PC-9 (cell line): ENCODE measurements at regions not wholly inside any gene's neighbourhood (a gene's known extent, or its start where the extent isn't known, plus 50 kb on each side); places are given as distances from the start of the nearest gene placed in this dataset.

Experiments
- BruUV-seq: library from RNA; stranded (reverse); fragments of 400-500 nt; replicated peaks from 2 replicates; lab custom pipeline; 2021; lab: Mats Ljungman, UMichigan
- CTCF ChIA-PET: fragments of 300-600 bp; sonication (Branson Sonifier 250); formaldehyde crosslinking; loops from one replicate; lab custom pipeline; 2022; ENCODE audit warnings: antibody characterized with exemption; lab: Charles Lee
- POLR2A ChIA-PET: fragments of 300-600 bp; sonication (Branson Sonifier 250); formaldehyde crosslinking; loops from one replicate; lab custom pipeline; 2022; ENCODE audit warnings: antibody characterized with exemption; ENCODE audit not compliant: unreplicated experiment; lab: Charles Lee
- DNase-seq, 2 experiments: peaks; one replicate each; pipeline versions ENCODE4 v3.0.0 to v3.0.0-alpha.2; 2015 to 2022; ENCODE audit warnings: mixed read lengths in 1 of 2
- H2AFZ ChIP-seq: fragments of 200-600 bp; sonication (generic); 2 replicates; pipeline ENCODE4 v1.8.1; 2017; ENCODE audit warnings: antibody characterized with exemption
- H3F3A ChIP-seq: fragments of 200-600 bp; sonication (generic); 2 replicates; pipeline ENCODE4 v1.8.1; 2017; ENCODE audit warnings: antibody characterized with exemption, mild to moderate bottlenecking, low read depth; ENCODE audit not compliant: insufficient read depth
- H3K27ac ChIP-seq: fragments of 200-600 bp; sonication (generic); 2 replicates; pipeline ENCODE4 v1.6.1; 2016; ENCODE audit warnings: mixed run types
- H3K27me3 ChIP-seq: fragments of 200-600 bp; sonication (generic); 2 replicates; pipeline ENCODE4 v1.6.1; 2016; ENCODE audit warnings: low read depth, mixed run types; ENCODE audit not compliant: insufficient read depth
- H3K36me3 ChIP-seq: fragments of 200-600 bp; sonication (generic); 2 replicates; pipeline ENCODE4 v1.6.1; 2016; ENCODE audit warnings: low read depth, mixed run types
- H3K4me1 ChIP-seq: fragments of 200-600 bp; sonication (generic); replicated peaks from 2 replicates; pipeline ENCODE4 v1.6.1; 2016; ENCODE audit warnings: mixed run types; ENCODE audit not compliant: insufficient read depth
- H3K4me2 ChIP-seq: fragments of 200-600 bp; sonication (generic); 2 replicates; pipeline ENCODE4 v1.6.1; 2017; ENCODE audit warnings: mixed run types
- H3K4me3 ChIP-seq: fragments of 200-600 bp; sonication (generic); 2 replicates; pipeline ENCODE4 v1.6.1; 2016; ENCODE audit warnings: mixed run types
- H3K79me2 ChIP-seq: fragments of 200-600 bp; sonication (generic); 2 replicates; pipeline ENCODE4 v1.6.1; 2017; ENCODE audit warnings: low read depth, mixed run types
- H3K9me2 ChIP-seq: fragments of 200-600 bp; sonication (generic); 2 replicates; pipeline ENCODE4 v1.8.1; 2017; ENCODE audit warnings: mild to moderate bottlenecking; ENCODE audit not compliant: insufficient read depth
- H3K9me3 ChIP-seq: fragments of 200-600 bp; sonication (generic); 2 replicates; pipeline ENCODE4 v1.8.1; 2016; ENCODE audit warnings: low read depth; ENCODE audit not compliant: insufficient read depth
- H4K20me1 ChIP-seq: fragments of 200-600 bp; sonication (generic); 2 replicates; pipeline ENCODE4 v1.8.1; 2017; ENCODE audit not compliant: insufficient read depth
- CTCF ChIP-seq: fragments of 200-600 bp; sonication (generic); conservative IDR thresholded peaks from 2 replicates; pipeline ENCODE4 v1.6.1; 2017; ENCODE audit warnings: mixed run types, antibody characterized with exemption, mild to moderate bottlenecking, moderate library complexity
- EZH2 ChIP-seq: fragments of 200-600 bp; sonication (generic); IDR thresholded peaks from 2 replicates; pipeline ENCODE4 v1.8.0; 2017; ENCODE audit warnings: antibody characterized with exemption, low read depth
- intact Hi-C: fragments of 100-400 bp; cut with micrococcal nuclease; formaldehyde crosslinking; loops from one replicate; pipeline ENCODE4 v1.10.0; 2022; ENCODE audit not compliant: unreplicated experiment

GRCh38 chr2:14245901-14246300, 386.6 kb upstream of the LRATD1 start:
- DNase-seq = no peak
- Histone ChIP-seq H3K4me2 (no peak overlapping the region), H3K27me3 (no peaks in the 10 kb centered on the region), H2AFZ (no peak overlapping the region), H3K4me3 (no peak overlapping the region), H3K36me3 (no peaks in the 10 kb centered on the region), H3K79me2 (no peaks in the 10 kb centered on the region), H3F3A (no peaks in the 10 kb centered on the region), H3K9me3 (no peaks in the 10 kb centered on the region), H3K4me1 (no peaks in the 10 kb centered on the region), H3K27ac (no peak overlapping the region), H4K20me1 (no peaks in the 10 kb centered on the region), H3K9me2 (no peaks in the 10 kb centered on the region)
- no TSS peak for BruUV-seq
- no peak for TF ChIP-seq CTCF
- TF ChIP-seq EZH2 = no peak
- ChIA-PET CTCF (no interaction called here), POLR2A (no interaction called here)
- intact Hi-C loops = no loop called here

GRCh38 chr2:14255135-14255820, 377.2 kb upstream of the LRATD1 start:
- Histone ChIP-seq H3K36me3 (no peaks in the 10 kb centered on the region), H3K27me3 (no peaks in the 10 kb centered on the region), H2AFZ (no peak overlapping the region), H3K4me3 (no peak overlapping the region), H3K4me1 (no peaks in the 10 kb centered on the region), H3K4me2 (no peak overlapping the region), H3F3A (no peaks in the 10 kb centered on the region), H4K20me1 (no peaks in the 10 kb centered on the region), H3K27ac (no peak overlapping the region), H3K9me2 (no peaks in the 10 kb centered on the region; the same call in 1 of the 2 replicates), H3K9me3 (no peaks in the 10 kb centered on the region), H3K79me2 (no peaks in the 10 kb centered on the region)
- CTCF ChIA-PET = no interaction called here
- POLR2A ChIA-PET = interaction anchor here (0.5 to 0.6 kb wide), 2 partner anchors 377 to 656 kb away, joined by 3 to 7 read pairs; partner anchors contain the start of gene LRATD1
- peak in 1 of 2 experiments; percentile 2 for DNase-seq
- no peak for TF ChIP-seq EZH2
- no peak for TF ChIP-seq CTCF
- BruUV-seq = no TSS peak
- intact Hi-C loops = no loop called here

GRCh38 chr2:14256890-14257289, 375.6 kb upstream of the LRATD1 start:
- no peaks in the 10 kb centered on the region for H3K27me3 ChIP-seq
- H2AFZ ChIP-seq = no peak overlapping the region
- no peak overlapping the region for H3K4me2 ChIP-seq
- no peak overlapping the region for H3K4me3 ChIP-seq
- H3K79me2 ChIP-seq = no peaks in the 10 kb centered on the region
- DNase-seq = no peak
- intact Hi-C loops = no loop called here
- ChIA-PET POLR2A (no interaction called here), CTCF (no interaction called here)
- H3K36me3 ChIP-seq = no peaks in the 10 kb centered on the region
- H3K9me2 ChIP-seq = no peaks in the 10 kb centered on the region; the same call in 1 of the 2 replicates
- no peaks in the 10 kb centered on the region for H3K4me1 ChIP-seq
- H3F3A ChIP-seq = no peaks in the 10 kb centered on the region
- H3K27ac ChIP-seq = no peak overlapping the region
- no peaks in the 10 kb centered on the region for H4K20me1 ChIP-seq
- TF ChIP-seq CTCF = no peak
- no peak for TF ChIP-seq EZH2
- H3K9me3 ChIP-seq = no peaks in the 10 kb centered on the region
- BruUV-seq = no TSS peak
